Endothelial cell (in vitro differentiated cells): ENCODE measurements at regions not wholly inside any gene's neighbourhood (a gene's known extent, or its start where the extent isn't known, plus 50 kb on each side); places are given as distances from the start of the nearest gene placed in this dataset.
"Not testable (repeated sequence)": the region's sequence is repeated elsewhere in the genome, so short reads cannot be mapped to it uniquely, and the experiment has no call there.

ENCODE experiments used
- DNase-seq: peaks from one replicate; pipeline ENCODE4 v3.0.0; 2021; ENCODE audit warnings: low spot score
- H3K27ac Mint-ChIP-seq: one replicate; pipeline ENCODE4 v1.8.0; 2021; ENCODE audit warnings: mixed read lengths, inconsistent platforms; ENCODE audit not compliant: unreplicated experiment
- H3K27me3 Mint-ChIP-seq: one replicate; pipeline ENCODE4 v1.8.0; 2021; ENCODE audit warnings: mild to moderate bottlenecking, moderate library complexity, mixed read lengths, inconsistent platforms; ENCODE audit not compliant: unreplicated experiment
- H3K36me3 Mint-ChIP-seq: one replicate; pipeline ENCODE4 v1.8.0; 2021; ENCODE audit warnings: mild to moderate bottlenecking, low read depth, mixed read lengths, inconsistent platforms; ENCODE audit not compliant: unreplicated experiment
- H3K4me1 Mint-ChIP-seq: one replicate; pipeline ENCODE4 v1.8.0; 2021; ENCODE audit warnings: mild to moderate bottlenecking, mixed read lengths, inconsistent platforms; ENCODE audit not compliant: unreplicated experiment
- H3K4me3 Mint-ChIP-seq: one replicate; pipeline ENCODE4 v1.8.0; 2021; ENCODE audit warnings: mild to moderate bottlenecking, mixed read lengths, inconsistent platforms; ENCODE audit not compliant: unreplicated experiment
- H3K9me3 Mint-ChIP-seq: one replicate; pipeline ENCODE4 v1.8.0; 2021; ENCODE audit warnings: mixed read lengths, inconsistent platforms; ENCODE audit not compliant: unreplicated experiment
- TF ChIP-seq, protein P1 (sequence below): fragments of 200-600 bp; sonication (generic); IDR thresholded peaks from one replicate; pipeline ENCODE4 v1.5.0; 2021; ENCODE audit warnings: antibody characterized with exemption; ENCODE audit not compliant: unreplicated experiment

DNA sequence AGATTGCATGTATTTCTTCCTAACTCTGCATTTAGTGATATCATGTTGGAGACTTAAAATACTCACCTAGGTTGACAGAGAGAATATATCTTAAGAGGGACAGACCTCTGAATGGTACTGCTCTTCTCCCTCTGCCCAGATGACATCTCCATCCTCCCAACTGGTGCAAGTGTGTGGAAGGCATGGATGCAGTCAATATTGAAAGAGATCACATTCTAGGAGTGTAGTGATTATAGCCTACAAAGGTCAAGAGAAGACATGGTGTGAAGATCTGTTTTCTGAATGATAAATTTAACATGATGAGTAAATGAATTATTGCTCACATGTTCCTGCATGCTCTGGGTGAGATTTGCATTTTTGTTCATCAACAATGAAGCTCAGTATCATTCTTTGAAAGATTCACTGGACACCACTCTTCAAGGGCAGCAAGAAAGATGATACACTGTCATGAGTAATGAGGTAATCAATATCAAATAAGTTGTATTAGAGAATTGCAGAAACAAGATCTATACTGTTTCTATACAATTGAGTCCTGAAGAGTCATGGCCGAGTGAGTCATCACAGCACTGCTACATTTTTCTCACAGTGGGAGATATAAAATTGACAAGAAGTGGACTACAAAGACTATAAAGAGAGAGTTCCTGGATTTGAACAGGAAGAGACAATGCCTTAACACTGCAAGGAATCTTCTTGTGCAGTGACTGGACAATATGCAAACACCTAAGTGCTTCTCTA lies 183.3 kb upstream of the KRR1 start:
- H3K4me3 Mint-ChIP-seq: no peak overlapping the region

DNA sequence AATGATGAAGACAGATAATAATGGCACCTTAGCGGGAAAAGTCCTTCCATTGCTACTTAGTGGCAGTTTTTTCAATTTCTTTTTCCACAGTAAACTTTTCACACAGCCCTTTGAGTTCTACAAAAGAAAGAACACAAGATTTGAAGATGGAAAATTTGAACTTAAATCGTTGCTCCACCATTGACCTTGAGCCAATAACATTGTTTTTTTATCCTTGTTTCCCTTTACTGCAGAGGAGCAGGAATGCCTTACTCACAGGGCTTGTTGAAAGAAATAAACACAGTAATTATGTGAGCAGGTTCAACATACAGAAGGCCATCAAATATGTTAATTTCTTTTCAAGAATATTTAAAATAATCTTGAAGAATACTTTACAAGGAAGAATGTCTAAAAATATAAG lies 181.5 kb upstream of the KRR1 start:
- no peak for DNase-seq
- no peaks in the 10 kb centered on the region for H3K4me1 Mint-ChIP-seq

More for the DNA sequence above, 183.3 kb upstream of the KRR1 start:
- DNase-seq: no peak
- no peaks in the 10 kb centered on the region for H3K27me3 Mint-ChIP-seq
- H3K27ac Mint-ChIP-seq: no peak overlapping the region
- TF ChIP-seq, protein P1, sequence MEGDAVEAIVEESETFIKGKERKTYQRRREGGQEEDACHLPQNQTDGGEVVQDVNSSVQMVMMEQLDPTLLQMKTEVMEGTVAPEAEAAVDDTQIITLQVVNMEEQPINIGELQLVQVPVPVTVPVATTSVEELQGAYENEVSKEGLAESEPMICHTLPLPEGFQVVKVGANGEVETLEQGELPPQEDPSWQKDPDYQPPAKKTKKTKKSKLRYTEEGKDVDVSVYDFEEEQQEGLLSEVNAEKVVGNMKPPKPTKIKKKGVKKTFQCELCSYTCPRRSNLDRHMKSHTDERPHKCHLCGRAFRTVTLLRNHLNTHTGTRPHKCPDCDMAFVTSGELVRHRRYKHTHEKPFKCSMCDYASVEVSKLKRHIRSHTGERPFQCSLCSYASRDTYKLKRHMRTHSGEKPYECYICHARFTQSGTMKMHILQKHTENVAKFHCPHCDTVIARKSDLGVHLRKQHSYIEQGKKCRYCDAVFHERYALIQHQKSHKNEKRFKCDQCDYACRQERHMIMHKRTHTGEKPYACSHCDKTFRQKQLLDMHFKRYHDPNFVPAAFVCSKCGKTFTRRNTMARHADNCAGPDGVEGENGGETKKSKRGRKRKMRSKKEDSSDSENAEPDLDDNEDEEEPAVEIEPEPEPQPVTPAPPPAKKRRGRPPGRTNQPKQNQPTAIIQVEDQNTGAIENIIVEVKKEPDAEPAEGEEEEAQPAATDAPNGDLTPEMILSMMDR: no peak
- peaks cover 5% of the 10 kb centered on the region for H3K4me1 Mint-ChIP-seq
- H3K9me3 Mint-ChIP-seq: no peaks in the 10 kb centered on the region
- H3K36me3 Mint-ChIP-seq: no peaks in the 10 kb centered on the region

DNA sequence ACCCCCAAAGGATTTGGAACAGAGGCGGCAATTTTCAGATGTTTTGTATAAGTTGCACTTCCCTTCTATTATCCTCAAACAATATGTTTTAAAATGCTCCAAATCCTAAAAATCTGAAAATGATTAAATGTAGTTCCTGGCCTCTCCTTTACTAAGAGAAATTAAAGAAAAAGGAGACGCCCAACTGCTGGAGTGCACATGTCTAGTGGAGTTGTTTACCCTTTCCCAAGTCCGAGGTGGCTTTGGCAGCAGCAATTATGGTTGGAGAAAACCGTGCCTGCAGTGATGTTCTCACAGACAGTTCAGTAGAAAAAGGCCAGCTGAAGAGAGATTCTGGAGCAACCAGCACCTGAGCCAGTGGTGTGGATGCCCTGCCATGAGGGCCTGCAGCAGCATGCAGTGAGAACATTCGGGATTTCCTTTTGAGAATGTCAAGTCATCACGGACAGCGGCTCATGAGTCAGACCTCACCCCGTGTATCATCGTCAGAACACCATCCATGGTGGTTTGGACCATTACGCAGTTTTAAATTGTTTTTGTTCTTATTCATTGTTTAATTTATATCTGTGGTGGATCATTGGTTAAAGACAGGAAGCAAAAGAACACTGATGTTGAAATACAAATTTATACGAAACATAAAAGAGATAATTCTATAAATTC lies 179.0 kb upstream of the KRR1 start:
- H3K4me1 Mint-ChIP-seq: peaks cover 3% of the 10 kb centered on the region
- TF ChIP-seq, protein P1: no peak
- H3K36me3 Mint-ChIP-seq: no peaks in the 10 kb centered on the region
- H3K27me3 Mint-ChIP-seq: no peaks in the 10 kb centered on the region
- H3K27ac Mint-ChIP-seq: no peak overlapping the region
- DNase-seq: no peak
- no peaks in the 10 kb centered on the region for H3K9me3 Mint-ChIP-seq
- H3K4me3 Mint-ChIP-seq: no peak overlapping the region

More for the DNA sequence above, 181.5 kb upstream of the KRR1 start:
- TF ChIP-seq, protein P1: no peak
- Mint-ChIP-seq H3K27ac (no peak overlapping the region), H3K36me3 (no peaks in the 10 kb centered on the region), H3K27me3 (no peaks in the 10 kb centered on the region), H3K9me3 (no peaks in the 10 kb centered on the region), H3K4me3 (no peak overlapping the region)

DNA sequence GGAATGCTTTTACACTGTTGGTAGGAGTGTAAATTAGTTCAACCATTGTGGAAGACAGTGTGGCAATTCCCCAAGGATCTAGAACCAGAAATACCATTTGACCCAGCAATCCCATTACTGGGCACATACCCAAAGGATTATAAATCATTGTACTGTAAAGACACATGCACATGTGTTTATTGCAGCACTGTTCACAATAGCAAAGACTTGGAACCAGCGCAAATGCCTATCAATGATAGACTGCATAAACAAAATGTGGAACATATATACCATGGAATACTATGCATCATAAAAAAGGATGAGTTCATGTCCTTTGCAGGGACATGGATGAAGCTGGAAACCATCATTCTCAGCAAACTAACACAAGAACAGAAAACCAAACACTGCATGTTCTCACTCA lies 174.8 kb upstream of the KRR1 start:
- not testable (repeated sequence) for H3K9me3 Mint-ChIP-seq, H3K4me1 Mint-ChIP-seq, H3K27me3 Mint-ChIP-seq, DNase-seq, H3K4me3 Mint-ChIP-seq, H3K27ac Mint-ChIP-seq, H3K36me3 Mint-ChIP-seq

DNA sequence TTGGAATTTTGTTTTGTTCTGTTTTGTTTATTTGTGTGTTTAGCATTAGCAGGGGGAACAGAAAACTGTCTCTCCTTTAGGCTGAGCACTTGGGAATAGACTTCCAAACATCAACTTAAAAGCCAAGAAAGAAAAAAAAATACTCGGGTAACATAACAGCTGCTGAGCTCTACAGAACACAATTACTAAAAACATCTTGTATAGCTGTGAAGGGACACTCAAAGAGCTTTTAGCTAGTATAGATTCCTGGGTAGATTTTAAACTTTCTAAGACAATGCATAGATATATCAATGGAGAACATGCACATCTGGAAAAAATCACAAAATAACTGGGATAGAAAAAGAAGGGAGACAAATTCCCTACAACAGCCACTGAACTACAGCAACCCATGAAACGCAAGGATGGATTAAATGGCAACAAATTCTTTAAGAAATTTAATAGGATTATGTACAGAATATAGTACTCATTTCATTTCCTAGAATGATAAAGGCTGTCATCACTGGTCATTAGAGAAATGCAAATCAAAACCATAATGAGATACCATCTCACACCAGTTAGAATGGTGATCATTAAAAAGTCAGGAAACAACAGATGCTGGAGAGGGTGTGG lies 174.3 kb upstream of the KRR1 start:
- H3K36me3 Mint-ChIP-seq: no peaks in the 10 kb centered on the region
- H3K9me3 Mint-ChIP-seq: no peaks in the 10 kb centered on the region
- H3K4me1 Mint-ChIP-seq: peaks cover 3% of the 10 kb centered on the region
- no peak overlapping the region for H3K4me3 Mint-ChIP-seq
- H3K27ac Mint-ChIP-seq: no peak overlapping the region
- no peak for DNase-seq
- peaks cover 1% of the 10 kb centered on the region for H3K27me3 Mint-ChIP-seq
- TF ChIP-seq, protein P1: no peak
